GM18502 (cell line): ENCODE measurements at regions not wholly inside any gene's neighbourhood (a gene's known extent, or its start where the extent isn't known, plus 50 kb on each side); places are given as distances from the start of the nearest gene placed in this dataset.
A peak's percentile ranks its signal among the peaks of the same experiment; 100 is the strongest.

Experiments
- ATAC-seq: cut with Tn5 transposase; IDR thresholded peaks from one replicate; pipeline ENCODE4 v1.9.1; 2021; ENCODE audit warnings: mild to moderate bottlenecking; ENCODE audit not compliant: unreplicated experiment, poor library complexity

- no peak for ATAC-seq
Observed at GRCh38 chr5:71862087-71862486, 143.0 kb downstream of the CARTPT start.

GRCh38 chr5:71862507-71863060 lies 143.5 kb downstream of the CARTPT start:
- no peak for ATAC-seq

- no peak for ATAC-seq
Observed at GRCh38 chr5:71864730-71865601, 145.9 kb downstream of the CARTPT start.

GRCh38 chr5:71865665-71866320 lies 146.7 kb downstream of the CARTPT start:
- ATAC-seq: no peak

- no peak for ATAC-seq
Observed at GRCh38 chr5:71872311-71872864, 153.3 kb downstream of the CARTPT start.

- ATAC-seq: no peak
Observed at GRCh38 chr5:71873191-71873591, 154.1 kb downstream of the CARTPT start.

- no peak for ATAC-seq
Observed at GRCh38 chr5:71874521-71874920, 155.4 kb downstream of the CARTPT start.

GRCh38 chr5:71877511-71877910 lies 158.4 kb downstream of the CARTPT start:
- ATAC-seq: no peak

- ATAC-seq: no peak
Observed at GRCh38 chr5:71880536-71880935, 161.5 kb downstream of the CARTPT start.

GRCh38 chr5:71882826-71883741 lies 164.0 kb downstream of the CARTPT start:
- ATAC-seq: no peak

GRCh38 chr5:71883742-71884103 lies 164.6 kb downstream of the CARTPT start:
- ATAC-seq: no peak

- ATAC-seq: no peak
Observed at GRCh38 chr5:71884926-71885325, 165.9 kb downstream of the CARTPT start.

GRCh38 chr5:71886406-71886805 lies 167.3 kb downstream of the CARTPT start:
- no peak for ATAC-seq

- ATAC-seq: peak; percentile 96
Observed at GRCh38 chr5:71887680-71888079, 168.6 kb downstream of the CARTPT start.

- ATAC-seq: no peak
Observed at GRCh38 chr5:71891406-71891805, 172.3 kb downstream of the CARTPT start.

- ATAC-seq: no peak
Observed at GRCh38 chr5:71891856-71892255, 172.8 kb downstream of the CARTPT start.

GRCh38 chr5:71892641-71893365 lies 173.7 kb downstream of the CARTPT start:
- ATAC-seq: no peak

GRCh38 chr5:71893451-71893850 lies 174.4 kb downstream of the CARTPT start:
- no peak for ATAC-seq

GRCh38 chr5:71894091-71894490 lies 175.0 kb downstream of the CARTPT start:
- no peak for ATAC-seq
